Osteocyte (in vitro differentiated cells): ENCODE measurements at regions not wholly inside any gene's neighbourhood (a gene's known extent, or its start where the extent isn't known, plus 50 kb on each side); places are given as distances from the start of the nearest gene placed in this dataset.

Experiments
- DNase-seq: peaks from one replicate; pipeline ENCODE4 v3.0.0; 2021; ENCODE audit warnings: mixed read lengths; ENCODE audit not compliant: unreplicated experiment; ENCODE audit errors: extremely low spot score
- H3K27ac Mint-ChIP-seq: one replicate; pipeline ENCODE4 v1.8.0; 2021; ENCODE audit warnings: mild to moderate bottlenecking, mixed read lengths; ENCODE audit not compliant: unreplicated experiment
- H3K27me3 Mint-ChIP-seq: one replicate; pipeline ENCODE4 v1.8.0; 2021; ENCODE audit warnings: mixed read lengths; ENCODE audit not compliant: unreplicated experiment
- H3K36me3 Mint-ChIP-seq: one replicate; pipeline ENCODE4 v1.8.0; 2021; ENCODE audit warnings: mixed read lengths; ENCODE audit not compliant: unreplicated experiment
- H3K4me1 Mint-ChIP-seq: one replicate; pipeline ENCODE4 v1.8.0; 2021; ENCODE audit warnings: mixed read lengths; ENCODE audit not compliant: unreplicated experiment
- H3K4me3 Mint-ChIP-seq: one replicate; pipeline ENCODE4 v1.8.0; 2021; ENCODE audit warnings: mild to moderate bottlenecking, moderate library complexity, mixed read lengths; ENCODE audit not compliant: unreplicated experiment
- H3K9me3 Mint-ChIP-seq: one replicate; pipeline ENCODE4 v1.8.0; 2021; ENCODE audit warnings: mixed read lengths; ENCODE audit not compliant: unreplicated experiment
- TF ChIP-seq, protein P1 (sequence below): fragments of 200-600 bp; sonication (generic); IDR thresholded peaks from 2 replicates; pipeline ENCODE4 v1.5.0; 2021; ENCODE audit warnings: antibody characterized with exemption, mild to moderate bottlenecking, moderate library complexity

DNA sequence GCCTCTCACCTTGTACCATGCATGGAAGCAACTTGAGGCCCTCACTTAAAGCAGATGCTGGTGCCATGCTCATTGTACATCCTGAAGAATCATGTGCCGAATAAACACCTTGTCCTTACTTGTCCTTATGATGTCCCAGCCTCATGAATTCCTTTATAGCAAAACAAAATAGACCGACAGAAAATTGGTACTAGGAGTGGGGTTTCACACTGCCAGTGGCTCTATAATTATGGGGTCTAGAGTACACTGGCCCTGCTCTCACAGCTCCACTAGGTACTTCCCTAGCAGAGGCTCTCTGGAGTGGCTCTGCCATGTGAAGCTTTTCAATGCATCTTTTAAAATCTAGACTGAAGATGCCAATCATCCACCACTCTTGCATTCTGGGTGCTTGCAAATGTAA lies 101.2 kb downstream of the HTR1B start:
- H3K4me3 Mint-ChIP-seq, result no peak overlapping the region
- H3K27me3 Mint-ChIP-seq, result no peaks in the 10 kb centered on the region
- TF ChIP-seq, protein P1, sequence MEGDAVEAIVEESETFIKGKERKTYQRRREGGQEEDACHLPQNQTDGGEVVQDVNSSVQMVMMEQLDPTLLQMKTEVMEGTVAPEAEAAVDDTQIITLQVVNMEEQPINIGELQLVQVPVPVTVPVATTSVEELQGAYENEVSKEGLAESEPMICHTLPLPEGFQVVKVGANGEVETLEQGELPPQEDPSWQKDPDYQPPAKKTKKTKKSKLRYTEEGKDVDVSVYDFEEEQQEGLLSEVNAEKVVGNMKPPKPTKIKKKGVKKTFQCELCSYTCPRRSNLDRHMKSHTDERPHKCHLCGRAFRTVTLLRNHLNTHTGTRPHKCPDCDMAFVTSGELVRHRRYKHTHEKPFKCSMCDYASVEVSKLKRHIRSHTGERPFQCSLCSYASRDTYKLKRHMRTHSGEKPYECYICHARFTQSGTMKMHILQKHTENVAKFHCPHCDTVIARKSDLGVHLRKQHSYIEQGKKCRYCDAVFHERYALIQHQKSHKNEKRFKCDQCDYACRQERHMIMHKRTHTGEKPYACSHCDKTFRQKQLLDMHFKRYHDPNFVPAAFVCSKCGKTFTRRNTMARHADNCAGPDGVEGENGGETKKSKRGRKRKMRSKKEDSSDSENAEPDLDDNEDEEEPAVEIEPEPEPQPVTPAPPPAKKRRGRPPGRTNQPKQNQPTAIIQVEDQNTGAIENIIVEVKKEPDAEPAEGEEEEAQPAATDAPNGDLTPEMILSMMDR, result no peak
- H3K9me3 Mint-ChIP-seq, result peaks cover 12% of the 10 kb centered on the region
- no peaks in the 10 kb centered on the region for H3K4me1 Mint-ChIP-seq
- H3K36me3 Mint-ChIP-seq, result no peaks in the 10 kb centered on the region
- H3K27ac Mint-ChIP-seq, result no peak overlapping the region
- DNase-seq, result no peak

GRCh38 chr6:77361018-77361417 lies 102.3 kb downstream of the HTR1B start:
- H3K9me3 Mint-ChIP-seq, result peaks cover 8% of the 10 kb centered on the region
- H3K4me3 Mint-ChIP-seq, result no peak overlapping the region
- no peaks in the 10 kb centered on the region for H3K27me3 Mint-ChIP-seq
- H3K36me3 Mint-ChIP-seq, result no peaks in the 10 kb centered on the region
- no peak for DNase-seq
- H3K27ac Mint-ChIP-seq, result no peak overlapping the region
- no peaks in the 10 kb centered on the region for H3K4me1 Mint-ChIP-seq
- TF ChIP-seq, protein P1, result no peak

- H3K36me3 Mint-ChIP-seq, result no peaks in the 10 kb centered on the region
- peaks cover 4% of the 10 kb centered on the region for H3K9me3 Mint-ChIP-seq
- TF ChIP-seq, protein P1, result no peak
- H3K27me3 Mint-ChIP-seq, result no peaks in the 10 kb centered on the region
- no peak for DNase-seq
- H3K4me3 Mint-ChIP-seq, result no peak overlapping the region
- no peak overlapping the region for H3K27ac Mint-ChIP-seq
- H3K4me1 Mint-ChIP-seq, result no peaks in the 10 kb centered on the region
Observed at GRCh38 chr6:77356821-77357220, 106.5 kb downstream of the HTR1B start.

DNA sequence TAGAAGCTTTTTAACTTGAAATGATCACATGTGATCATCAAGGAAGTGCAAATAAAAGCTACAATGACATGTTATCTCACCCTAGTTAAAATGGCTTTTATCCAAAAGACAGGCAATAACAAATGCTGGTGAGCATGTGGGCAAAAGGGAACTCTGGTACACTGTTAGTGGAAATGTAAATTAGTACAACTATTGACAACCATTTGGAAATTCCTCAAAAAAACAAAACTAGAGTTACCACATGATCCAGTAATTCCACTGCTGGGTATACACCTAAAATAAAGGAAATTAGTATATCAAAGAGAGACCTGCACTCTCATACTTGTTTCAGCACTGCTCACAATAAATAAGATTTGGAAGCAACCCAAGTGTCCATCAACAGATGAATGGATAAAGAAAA lies 108.7 kb downstream of the HTR1B start:
- Mint-ChIP-seq H3K4me3 (no peak overlapping the region), H3K4me1 (no peaks in the 10 kb centered on the region), H3K27me3 (no peaks in the 10 kb centered on the region), H3K27ac (no peak overlapping the region), H3K36me3 (no peaks in the 10 kb centered on the region), H3K9me3 (no peaks in the 10 kb centered on the region)
- TF ChIP-seq, protein P1, result no peak
- DNase-seq, result no peak

- H3K36me3 Mint-ChIP-seq, result no peaks in the 10 kb centered on the region
- no peaks in the 10 kb centered on the region for H3K27me3 Mint-ChIP-seq
- H3K4me1 Mint-ChIP-seq, result no peaks in the 10 kb centered on the region
- no peak overlapping the region for H3K4me3 Mint-ChIP-seq
- TF ChIP-seq, protein P1, result no peak
- H3K27ac Mint-ChIP-seq, result no peak overlapping the region
- H3K9me3 Mint-ChIP-seq, result no peaks in the 10 kb centered on the region
- DNase-seq, result no peak
Observed at GRCh38 chr6:77353129-77353528, 110.2 kb downstream of the HTR1B start.
